NCI-H2029 treated with DMSO at 0.1 percent for 48 hours (cell line): ENCODE measurements at regions not wholly inside any gene's neighbourhood (a gene's known extent, or its start where the extent isn't known, plus 50 kb on each side); places are given as distances from the start of the nearest gene placed in this dataset.
"Not testable (repeated sequence)": the region's sequence is repeated elsewhere in the genome, so short reads cannot be mapped to it uniquely, and the experiment has no call there.

Experiments
- DNase-seq: peaks from one replicate; lab custom pipeline; 2025; lab: John Stamatoyannopoulos, UW

GRCh38 chr10:114730291-114730690 lies 72.2 kb upstream of the ABLIM1 start:
- no peak for DNase-seq

- DNase-seq: no peak
Observed at GRCh38 chr10:114732931-114733330, 74.9 kb upstream of the ABLIM1 start.

DNA sequence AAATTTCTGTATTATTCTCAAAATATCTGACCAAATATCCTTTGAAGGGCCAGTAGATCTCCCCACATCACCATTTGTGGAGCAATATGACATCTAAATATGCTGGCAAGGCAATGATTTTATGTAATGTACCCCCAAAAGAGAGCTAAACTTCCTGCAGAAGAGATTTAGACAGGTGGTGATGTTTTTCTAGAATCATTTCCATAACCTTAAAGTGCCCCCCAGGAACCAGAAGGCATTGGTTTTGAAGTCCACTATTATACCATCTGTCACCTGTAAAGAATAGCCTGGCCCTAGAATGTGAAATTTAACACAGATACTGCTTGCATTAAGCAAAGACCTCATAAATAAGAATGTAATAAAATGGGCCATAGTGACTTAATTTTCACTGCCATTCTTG lies 77.9 kb upstream of the ABLIM1 start:
- no peak for DNase-seq

DNA sequence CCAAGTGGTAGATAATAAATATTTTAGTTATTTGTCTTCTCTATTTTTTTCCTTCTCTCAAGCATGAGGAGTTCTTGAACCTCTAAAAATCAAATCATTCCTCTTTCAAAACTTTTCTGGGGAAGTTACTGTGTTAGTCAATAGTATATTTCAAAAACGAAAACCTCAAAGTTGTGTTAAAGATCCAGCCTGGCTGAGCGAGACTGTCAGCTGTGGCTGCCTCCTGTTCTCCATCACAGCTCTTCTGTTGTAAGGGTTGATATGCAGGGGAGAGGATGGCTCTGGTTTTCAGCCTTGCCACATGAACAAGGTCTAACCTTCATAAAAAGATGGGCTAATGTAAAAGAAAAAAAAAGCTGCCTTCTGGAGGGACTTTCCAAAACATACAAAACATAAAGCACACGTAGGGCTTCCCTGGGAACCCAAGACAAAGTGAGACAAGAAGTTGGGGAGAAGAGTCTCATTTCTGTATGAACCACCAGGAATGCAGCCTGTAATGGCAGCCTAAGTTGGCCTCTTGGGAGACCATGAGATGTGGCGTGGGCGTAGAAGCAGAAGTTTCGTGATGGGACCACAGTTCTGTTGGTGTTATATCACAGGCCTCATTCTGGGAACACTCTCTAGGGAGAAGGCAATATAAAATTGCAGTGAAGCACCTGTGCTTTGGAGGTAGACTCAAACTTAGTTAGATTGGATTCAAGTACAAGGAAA lies 77.9 kb upstream of the FHIP2A start:
- DNase-seq: no peak

DNA sequence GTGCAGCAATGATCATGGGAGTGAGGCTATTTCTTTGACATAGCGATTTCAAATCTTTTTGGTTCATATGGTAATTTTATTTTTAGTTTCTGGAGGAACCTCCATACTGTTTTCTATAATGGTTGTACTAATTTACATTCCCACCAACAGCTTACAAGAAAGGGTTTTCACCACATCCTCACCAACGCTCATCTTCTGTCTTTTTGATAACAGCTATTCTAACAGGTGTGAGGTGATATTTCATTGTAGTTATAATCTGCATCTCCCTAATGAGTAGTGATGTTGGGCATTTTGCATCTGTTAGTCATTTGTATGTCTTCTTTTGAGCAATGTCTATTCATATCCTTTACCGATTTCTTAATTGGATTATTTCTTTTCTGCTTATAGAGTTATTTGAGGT lies 75.0 kb upstream of the FHIP2A start:
- DNase-seq: no peak

GRCh38 chr10:114748241-114748640 lies 73.3 kb upstream of the FHIP2A start:
- DNase-seq: no peak

DNA sequence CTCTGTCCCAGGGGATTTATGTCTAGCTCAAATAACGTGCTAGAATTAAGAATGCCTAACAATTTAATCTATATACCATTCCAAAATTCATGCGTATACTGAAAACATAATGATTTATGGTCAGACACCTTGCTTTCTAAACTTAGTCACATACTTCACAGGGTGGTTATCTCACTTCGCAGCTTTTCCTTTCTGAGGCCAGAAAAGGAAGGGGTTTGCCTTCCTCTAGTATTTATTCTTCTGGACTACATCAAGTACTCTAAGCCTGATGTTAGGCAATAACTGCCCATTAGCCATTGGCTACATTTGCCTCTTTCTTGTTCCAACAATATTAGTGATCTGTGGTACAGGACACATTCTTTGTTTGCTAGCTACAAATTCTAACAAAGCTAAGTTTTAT lies 72.6 kb upstream of the FHIP2A start:
- no peak for DNase-seq

DNA sequence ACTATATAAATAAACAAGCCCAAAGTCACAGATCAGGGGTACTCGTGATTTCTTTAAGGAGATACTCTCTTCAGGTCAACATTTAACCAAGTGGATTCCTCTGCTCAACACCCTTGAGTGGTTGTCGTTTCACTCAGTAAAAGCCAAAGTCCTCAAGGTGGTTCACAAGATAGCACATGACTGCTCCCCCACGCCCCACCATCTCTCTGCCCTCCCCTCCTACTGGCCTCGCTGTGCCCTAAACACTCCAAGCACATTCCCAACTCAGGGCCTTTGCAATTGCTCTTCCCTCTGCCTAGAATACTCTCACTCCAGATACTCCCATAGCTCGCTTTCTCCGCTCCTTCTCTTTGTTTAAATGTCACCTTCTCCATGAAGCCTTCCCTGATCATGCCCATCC lies 72.1 kb upstream of the FHIP2A start:
- DNase-seq: no peak

DNA sequence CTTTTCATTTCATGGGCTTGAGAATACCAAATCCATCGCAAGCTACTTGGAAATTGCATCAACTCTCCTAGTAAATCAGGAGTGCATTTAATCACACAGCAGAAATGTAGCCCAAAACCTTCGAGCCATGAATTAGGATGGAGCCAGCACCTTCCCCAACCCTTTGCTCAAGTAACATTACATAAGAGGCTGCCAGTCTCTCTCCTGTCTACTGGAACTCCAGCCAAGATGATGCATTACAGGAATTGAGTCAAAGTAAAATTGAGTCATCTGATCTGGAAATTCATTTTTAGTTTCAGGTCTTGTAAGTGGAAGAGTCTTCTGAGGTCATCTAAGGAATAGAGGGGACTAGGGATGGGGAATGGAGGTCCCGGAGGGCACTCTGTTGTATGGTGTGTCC lies 69.7 kb upstream of the FHIP2A start:
- no peak for DNase-seq

DNA sequence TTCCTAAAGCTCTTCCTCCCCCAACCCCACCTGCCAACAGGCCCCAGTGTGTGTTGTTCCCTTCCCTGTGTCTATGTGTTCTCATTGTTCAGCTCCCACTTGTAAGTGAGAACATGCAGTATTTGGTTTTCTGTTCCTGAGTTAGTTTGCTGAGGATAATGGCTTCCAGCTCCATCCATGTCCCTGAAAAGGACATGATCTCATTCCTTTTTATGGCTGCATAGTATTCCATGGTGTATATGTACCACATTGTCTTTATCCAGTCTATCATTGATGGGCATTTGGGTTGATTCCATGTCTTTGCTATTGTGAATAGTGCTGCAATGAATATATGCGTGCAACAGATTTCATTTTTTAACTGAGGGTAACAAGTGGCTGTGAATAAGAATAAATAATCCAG lies 69.0 kb upstream of the FHIP2A start:
- not testable (repeated sequence) for DNase-seq

DNA sequence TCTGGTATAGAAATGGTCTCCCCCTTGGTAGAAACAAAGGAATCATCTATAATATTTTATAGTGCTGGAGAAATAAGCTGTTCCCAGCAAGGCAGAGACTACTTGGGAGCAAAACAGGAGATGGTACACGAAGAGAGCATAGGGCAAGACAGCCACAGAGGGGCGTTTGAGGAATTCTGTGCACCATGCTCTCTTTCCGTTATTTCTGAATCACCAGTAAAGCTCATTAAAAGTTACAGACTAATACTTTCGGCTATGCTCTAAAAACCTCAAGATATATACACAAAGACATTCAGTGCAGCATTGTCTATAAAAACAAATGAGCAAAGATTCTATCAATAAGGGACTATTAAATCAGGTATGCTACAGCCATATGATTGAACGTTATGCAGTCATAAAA lies 68.5 kb upstream of the FHIP2A start:
- no peak for DNase-seq

DNA sequence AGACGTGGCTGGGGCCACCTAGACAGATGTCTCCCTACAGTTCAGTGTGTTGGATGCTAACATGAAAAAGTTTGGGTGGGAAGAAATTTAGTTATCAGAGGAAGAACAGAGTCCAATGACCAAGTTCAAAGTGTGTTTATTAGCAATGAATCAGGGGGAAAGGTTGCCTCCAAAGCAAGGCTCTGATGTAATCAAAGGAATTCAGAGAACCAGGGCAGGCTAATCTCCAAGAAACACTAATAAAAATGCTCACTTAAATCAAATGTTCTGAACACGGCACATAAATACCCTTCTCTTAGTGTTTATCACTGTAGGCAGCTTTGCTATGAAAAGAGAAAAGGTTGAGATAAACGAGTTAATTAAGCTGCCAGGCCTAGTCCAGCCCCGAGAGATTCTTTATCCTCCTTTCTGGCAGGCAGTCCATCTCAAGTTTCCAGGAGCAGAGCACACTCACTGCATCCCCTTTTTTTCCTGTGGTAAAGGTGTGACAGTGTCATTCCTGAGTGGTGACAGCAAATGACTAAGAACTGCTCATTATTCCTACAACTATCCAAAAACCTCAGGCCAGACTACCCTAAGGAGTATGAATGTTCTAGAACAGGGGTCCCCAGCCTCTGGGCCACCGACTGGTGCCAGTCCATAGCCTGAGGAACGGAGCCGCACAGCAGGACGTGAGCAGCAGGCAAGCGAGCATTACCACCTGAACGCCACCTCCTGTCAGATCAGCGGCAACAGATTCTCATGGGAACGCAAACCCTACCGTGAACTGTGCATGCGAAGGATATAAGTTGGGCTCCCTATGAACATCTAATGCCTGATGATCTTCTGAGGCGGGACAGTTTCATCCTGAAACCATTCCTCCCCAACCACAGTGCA lies 66.9 kb upstream of the FHIP2A start:
- no peak for DNase-seq

GRCh38 chr10:114755537-114755936 lies 66.0 kb upstream of the FHIP2A start:
- DNase-seq: no peak

DNA sequence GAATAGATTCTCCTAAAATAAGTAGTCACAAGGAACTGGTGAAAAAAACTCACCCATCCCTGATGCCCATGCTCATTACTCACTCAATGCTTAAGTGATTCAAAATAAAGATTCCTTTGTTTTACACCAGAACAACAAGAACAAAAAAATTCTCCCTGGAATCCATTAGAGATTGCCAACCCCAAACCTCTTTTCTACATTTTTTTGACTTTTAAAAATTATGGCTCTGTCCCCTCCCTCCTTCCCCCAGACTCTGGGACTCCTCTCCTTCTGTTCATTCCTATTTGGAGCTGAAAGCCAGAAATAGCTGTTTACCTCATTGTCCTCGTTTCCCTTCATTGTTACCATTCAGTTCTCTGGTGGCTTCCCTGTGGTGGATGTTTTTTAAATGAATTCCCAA lies 63.2 kb upstream of the FHIP2A start:
- no peak for DNase-seq

- DNase-seq: no peak
Observed at GRCh38 chr10:114761205-114762193, 60.1 kb upstream of the FHIP2A start.

DNA sequence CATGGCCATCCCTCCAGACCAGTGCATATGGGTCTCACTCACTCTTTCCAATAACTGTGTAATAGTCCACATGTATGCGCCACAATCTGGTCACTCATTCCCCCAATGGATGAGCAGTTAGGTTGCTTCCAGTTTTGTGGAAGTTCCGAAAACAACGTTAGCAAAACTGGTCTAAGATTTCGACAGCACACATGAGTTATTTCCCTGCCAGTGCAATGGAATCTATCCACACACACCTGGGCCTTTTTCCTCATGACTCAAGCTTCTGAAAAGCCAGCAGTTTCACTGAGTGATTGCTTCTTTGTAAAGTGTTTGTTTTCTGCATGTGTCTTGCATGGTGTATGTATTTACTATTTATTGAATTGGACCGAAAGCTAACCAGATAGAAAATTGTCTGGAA lies 58.8 kb upstream of the FHIP2A start:
- DNase-seq: no peak

GRCh38 chr10:114764656-114765055 lies 56.9 kb upstream of the FHIP2A start:
- DNase-seq: no peak

DNA sequence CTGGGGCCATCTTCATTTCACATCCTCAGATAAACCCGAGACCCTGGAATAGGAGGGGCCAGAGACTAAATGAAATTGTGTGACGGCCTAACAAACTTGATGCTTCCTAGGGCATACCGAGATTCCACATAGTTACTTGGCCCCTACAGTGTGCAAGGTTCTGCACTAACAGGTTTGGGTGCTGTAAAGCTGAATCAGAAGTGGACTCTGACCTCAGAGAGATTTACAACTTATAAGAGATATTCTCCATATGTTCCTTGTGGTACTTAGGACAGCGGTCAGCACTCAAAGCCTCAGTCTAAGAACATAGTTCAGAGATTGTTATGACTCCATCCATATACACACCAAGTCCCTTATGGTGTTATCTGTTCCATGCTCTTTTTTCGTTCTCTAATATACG lies 55.1 kb upstream of the FHIP2A start:
- no peak for DNase-seq

DNA sequence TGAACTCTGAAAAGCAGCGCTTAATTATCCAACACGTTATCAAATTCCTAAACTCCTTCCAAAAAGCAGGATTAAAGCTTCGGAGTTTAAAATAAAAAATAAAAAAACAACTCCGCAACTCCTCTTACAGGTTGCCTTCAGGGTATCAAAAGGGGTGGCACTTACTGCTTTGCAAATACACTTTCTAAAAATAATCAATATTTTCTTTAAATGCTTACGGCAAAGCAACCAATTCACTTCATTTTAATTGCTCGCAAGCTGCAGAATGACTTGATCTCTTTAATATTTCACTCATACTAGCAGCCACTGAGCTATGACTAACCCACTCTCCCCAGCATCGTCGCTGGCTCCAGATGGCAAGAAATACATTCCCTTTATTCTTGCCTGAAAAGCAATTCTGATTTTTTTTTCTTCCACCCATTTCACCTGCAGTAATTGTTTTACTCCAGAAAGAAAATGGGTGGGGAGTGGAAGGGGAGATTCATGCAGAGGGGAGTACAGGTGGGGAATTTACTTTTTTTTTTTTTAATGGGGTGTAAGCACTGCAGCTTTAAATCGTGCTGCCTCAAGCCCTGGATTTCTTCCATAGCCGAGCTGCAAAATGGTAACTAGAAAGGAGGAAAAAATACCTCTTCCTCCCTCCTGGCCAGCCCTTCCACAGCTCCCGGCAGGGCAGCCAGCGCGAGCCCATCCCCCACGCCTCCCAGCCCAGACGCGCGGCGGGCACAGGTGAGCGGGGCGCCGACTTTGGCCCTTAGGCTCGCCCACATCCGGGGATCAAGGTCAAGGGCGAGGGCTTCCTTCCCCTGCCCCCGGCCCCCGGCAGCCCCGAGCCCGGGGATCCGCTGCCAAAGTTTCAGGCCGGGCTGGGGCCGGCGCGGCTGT lies 54.2 kb upstream of the FHIP2A start:
- no peak for DNase-seq

- no peak for DNase-seq
Observed at GRCh38 chr10:114767986-114768821, 53.4 kb upstream of the FHIP2A start.
